HepG2 (cell line): ENCODE measurements at regions not wholly inside any gene's neighbourhood (a gene's known extent, or its start where the extent isn't known, plus 50 kb on each side); places are given as distances from the start of the nearest gene placed in this dataset.

ENCODE experiments used
- FOXC1 ChIP-seq: sonication (generic); formaldehyde crosslinking; IDR thresholded peaks from 2 replicates; pipeline ENCODE4 v1.8.0; 2022; ENCODE audit warnings: mild to moderate bottlenecking, missing genetic modification reagents, borderline replicate concordance
- MBD4 ChIP-seq: IDR thresholded peaks from 2 replicates; pipeline ENCODE4 v1.6.1; 2012; ENCODE audit warnings: low read length, inconsistent platforms, borderline replicate concordance
- MIER2 ChIP-seq: IDR thresholded peaks from 2 replicates; pipeline ENCODE4 v1.6.1; 2016; ENCODE audit warnings: missing biosample characterization, missing genetic modification reagents
- NAIF1 ChIP-seq: sonication (generic); formaldehyde crosslinking; IDR thresholded peaks from 2 replicates; pipeline ENCODE4 v1.5.0; 2020; ENCODE audit warnings: mild to moderate bottlenecking, missing genetic modification reagents, borderline replicate concordance
- NFE2 ChIP-seq: sonication (generic); formaldehyde crosslinking; IDR thresholded peaks from 2 replicates; pipeline ENCODE4 v1.4.0; 2020; ENCODE audit warnings: missing genetic modification reagents
- NR2F1 ChIP-seq, 2 experiments: fragments of 450-650 bp in 1 of 2; formaldehyde crosslinking in 1 of 2; IDR thresholded peaks; 2 replicates each; pipeline versions ENCODE4 v1.5.0 to v1.6.1; 2016 to 2020; ENCODE audit warnings: mild to moderate bottlenecking in 1 of 2, missing compliant biosample characterization in 1 of 2, missing genetic modification reagents in 1 of 2, moderate library complexity in 1 of 2
- SIN3B ChIP-seq: fragments of 150-350 bp; IDR thresholded peaks from 2 replicates; pipeline ENCODE4 v1.6.1; 2014; ENCODE audit warnings: low read length
- THAP11 ChIP-seq: IDR thresholded peaks from 2 replicates; pipeline ENCODE4 v1.6.1; 2016; ENCODE audit warnings: missing biosample characterization, missing genetic modification reagents
- ZBTB3 ChIP-seq: sonication (generic); formaldehyde crosslinking; IDR thresholded peaks from 2 replicates; pipeline ENCODE4 v1.4.0; 2020; ENCODE audit warnings: low read depth, mild to moderate bottlenecking, moderate library complexity, missing genetic modification reagents, borderline replicate concordance
- ZNF354B ChIP-seq: sonication (generic); formaldehyde crosslinking; IDR thresholded peaks from 2 replicates; pipeline ENCODE4 v1.8.0; 2022; ENCODE audit warnings: mild to moderate bottlenecking, missing genetic modification reagents
- ZNF567 ChIP-seq: sonication (generic); formaldehyde crosslinking; IDR thresholded peaks from 2 replicates; pipeline ENCODE4 v1.8.1; 2023; ENCODE audit warnings: mild to moderate bottlenecking, missing genetic modification reagents, borderline replicate concordance
- ZNF674 ChIP-seq: sonication (generic); formaldehyde crosslinking; IDR thresholded peaks from 2 replicates; pipeline ENCODE4 v1.5.0; 2020; ENCODE audit warnings: low read depth, mild to moderate bottlenecking, missing genetic modification reagents
- TF ChIP-seq, protein P1 (sequence below), 2 experiments: fragments of 450-650 bp in 1 of 2; sonication (generic) in 1 of 2; formaldehyde crosslinking in 1 of 2; IDR thresholded peaks; 2 replicates each; pipeline versions ENCODE4 v1.6.1 to v1.8.0; 2016 to 2022; ENCODE audit warnings: antibody characterized with exemption in 1 of 2, mild to moderate bottlenecking in 1 of 2, missing genetic modification reagents in 1 of 2
- TF ChIP-seq, protein P2 (sequence below): sonication (generic); formaldehyde crosslinking; IDR thresholded peaks from 2 replicates; pipeline ENCODE4 v1.5.0; 2020; ENCODE audit warnings: missing genetic modification reagents
- TF ChIP-seq, protein P3 (sequence below): sonication (generic); formaldehyde crosslinking; IDR thresholded peaks from 2 replicates; pipeline ENCODE4 v1.5.1; 2020; ENCODE audit warnings: missing genetic modification reagents, mild to moderate bottlenecking, borderline replicate concordance
- TF ChIP-seq, protein P4 (sequence below): IDR thresholded peaks from 2 replicates; pipeline ENCODE4 v1.6.1; 2016; ENCODE audit warnings: missing compliant biosample characterization, missing genetic modification reagents, borderline replicate concordance

DNA sequence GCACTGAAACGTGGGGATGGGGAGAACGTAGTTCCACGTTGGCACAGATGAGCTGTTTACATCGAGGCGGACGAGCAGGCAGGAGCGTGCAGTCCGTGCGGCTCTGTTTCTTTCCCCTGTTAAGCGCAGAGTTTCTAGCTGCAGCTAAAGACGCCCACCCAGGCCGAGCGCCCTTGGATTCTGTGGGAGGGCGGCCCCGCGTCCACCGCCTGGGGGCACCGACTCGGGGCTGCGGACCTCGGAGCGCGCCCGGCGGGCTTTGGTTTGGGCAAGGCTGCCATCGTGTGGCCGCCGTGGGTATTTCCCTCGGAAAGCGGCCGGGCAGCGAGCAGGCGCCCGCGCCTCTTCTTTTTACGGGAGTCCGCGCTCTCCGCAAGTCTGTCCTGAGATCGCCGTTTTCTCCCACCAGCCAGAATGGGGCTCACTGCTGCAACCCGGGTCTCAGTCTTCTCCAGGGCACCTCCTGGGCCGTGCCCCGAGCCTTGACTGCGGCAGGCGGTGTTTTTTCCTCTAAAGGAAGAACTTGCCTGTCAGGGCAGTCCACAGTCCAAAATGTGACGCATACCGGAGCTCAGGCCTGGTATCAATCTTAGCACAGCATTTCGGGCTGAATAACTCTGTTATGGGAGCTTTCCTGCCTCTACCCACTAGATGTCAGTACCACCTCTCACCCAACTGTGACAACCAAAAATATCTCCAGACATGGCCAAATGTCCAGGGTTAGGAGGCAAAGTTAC lies 219.9 kb upstream of the IGF1R start (continued):
- no peak for TF ChIP-seq SIN3B
- TF ChIP-seq, protein P1, sequence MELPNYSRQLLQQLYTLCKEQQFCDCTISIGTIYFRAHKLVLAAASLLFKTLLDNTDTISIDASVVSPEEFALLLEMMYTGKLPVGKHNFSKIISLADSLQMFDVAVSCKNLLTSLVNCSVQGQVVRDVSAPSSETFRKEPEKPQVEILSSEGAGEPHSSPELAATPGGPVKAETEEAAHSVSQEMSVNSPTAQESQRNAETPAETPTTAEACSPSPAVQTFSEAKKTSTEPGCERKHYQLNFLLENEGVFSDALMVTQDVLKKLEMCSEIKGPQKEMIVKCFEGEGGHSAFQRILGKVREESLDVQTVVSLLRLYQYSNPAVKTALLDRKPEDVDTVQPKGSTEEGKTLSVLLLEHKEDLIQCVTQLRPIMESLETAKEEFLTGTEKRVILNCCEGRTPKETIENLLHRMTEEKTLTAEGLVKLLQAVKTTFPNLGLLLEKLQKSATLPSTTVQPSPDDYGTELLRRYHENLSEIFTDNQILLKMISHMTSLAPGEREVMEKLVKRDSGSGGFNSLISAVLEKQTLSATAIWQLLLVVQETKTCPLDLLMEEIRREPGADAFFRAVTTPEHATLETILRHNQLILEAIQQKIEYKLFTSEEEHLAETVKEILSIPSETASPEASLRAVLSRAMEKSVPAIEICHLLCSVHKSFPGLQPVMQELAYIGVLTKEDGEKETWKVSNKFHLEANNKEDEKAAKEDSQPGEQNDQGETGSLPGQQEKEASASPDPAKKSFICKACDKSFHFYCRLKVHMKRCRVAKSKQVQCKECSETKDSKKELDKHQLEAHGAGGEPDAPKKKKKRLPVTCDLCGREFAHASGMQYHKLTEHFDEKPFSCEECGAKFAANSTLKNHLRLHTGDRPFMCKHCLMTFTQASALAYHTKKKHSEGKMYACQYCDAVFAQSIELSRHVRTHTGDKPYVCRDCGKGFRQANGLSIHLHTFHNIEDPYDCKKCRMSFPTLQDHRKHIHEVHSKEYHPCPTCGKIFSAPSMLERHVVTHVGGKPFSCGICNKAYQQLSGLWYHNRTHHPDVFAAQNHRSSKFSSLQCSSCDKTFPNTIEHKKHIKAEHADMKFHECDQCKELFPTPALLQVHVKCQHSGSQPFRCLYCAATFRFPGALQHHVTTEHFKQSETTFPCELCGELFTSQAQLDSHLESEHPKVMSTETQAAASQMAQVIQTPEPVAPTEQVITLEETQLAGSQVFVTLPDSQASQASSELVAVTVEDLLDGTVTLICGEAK (IDR thresholded peaks at IDR 0.05): no peak
- TF ChIP-seq, protein P1 (CRISPR knock-in tag; IDR thresholded peaks at IDR 0.05): no peak
- TF ChIP-seq ZNF567 (CRISPR knock-in tag): no peak
- no peak for TF ChIP-seq ZNF674 (CRISPR knock-in tag)
- TF ChIP-seq, protein P2, sequence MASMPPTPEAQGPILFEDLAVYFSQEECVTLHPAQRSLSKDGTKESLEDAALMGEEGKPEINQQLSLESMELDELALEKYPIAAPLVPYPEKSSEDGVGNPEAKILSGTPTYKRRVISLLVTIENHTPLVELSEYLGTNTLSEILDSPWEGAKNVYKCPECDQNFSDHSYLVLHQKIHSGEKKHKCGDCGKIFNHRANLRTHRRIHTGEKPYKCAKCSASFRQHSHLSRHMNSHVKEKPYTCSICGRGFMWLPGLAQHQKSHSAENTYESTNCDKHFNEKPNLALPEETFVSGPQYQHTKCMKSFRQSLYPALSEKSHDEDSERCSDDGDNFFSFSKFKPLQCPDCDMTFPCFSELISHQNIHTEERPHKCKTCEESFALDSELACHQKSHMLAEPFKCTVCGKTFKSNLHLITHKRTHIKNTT (CRISPR knock-in tag): no peak
- 0 out of 2 replicates have a peak, but pooled peaks have one; percentile 39 for TF ChIP-seq MIER2 (CRISPR knock-in tag)
- TF ChIP-seq MBD4: no peak
- TF ChIP-seq FOXC1: no peak
- TF ChIP-seq, protein P3, sequence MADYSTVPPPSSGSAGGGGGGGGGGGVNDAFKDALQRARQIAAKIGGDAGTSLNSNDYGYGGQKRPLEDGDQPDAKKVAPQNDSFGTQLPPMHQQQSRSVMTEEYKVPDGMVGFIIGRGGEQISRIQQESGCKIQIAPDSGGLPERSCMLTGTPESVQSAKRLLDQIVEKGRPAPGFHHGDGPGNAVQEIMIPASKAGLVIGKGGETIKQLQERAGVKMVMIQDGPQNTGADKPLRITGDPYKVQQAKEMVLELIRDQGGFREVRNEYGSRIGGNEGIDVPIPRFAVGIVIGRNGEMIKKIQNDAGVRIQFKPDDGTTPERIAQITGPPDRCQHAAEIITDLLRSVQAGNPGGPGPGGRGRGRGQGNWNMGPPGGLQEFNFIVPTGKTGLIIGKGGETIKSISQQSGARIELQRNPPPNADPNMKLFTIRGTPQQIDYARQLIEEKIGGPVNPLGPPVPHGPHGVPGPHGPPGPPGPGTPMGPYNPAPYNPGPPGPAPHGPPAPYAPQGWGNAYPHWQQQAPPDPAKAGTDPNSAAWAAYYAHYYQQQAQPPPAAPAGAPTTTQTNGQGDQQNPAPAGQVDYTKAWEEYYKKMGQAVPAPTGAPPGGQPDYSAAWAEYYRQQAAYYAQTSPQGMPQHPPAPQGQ (CRISPR knock-in tag): no peak
- no peak for TF ChIP-seq THAP11 (CRISPR knock-in tag)
- TF ChIP-seq NR2F1 (CRISPR knock-in tag; IDR thresholded peaks at IDR 0.05): no peak
- no peak for TF ChIP-seq ZNF354B
- no peak for TF ChIP-seq NAIF1 (CRISPR knock-in tag)
- no peak for TF ChIP-seq NFE2 (CRISPR knock-in tag)
- TF ChIP-seq ZBTB3 (CRISPR knock-in tag): no peak
- TF ChIP-seq, protein P4, sequence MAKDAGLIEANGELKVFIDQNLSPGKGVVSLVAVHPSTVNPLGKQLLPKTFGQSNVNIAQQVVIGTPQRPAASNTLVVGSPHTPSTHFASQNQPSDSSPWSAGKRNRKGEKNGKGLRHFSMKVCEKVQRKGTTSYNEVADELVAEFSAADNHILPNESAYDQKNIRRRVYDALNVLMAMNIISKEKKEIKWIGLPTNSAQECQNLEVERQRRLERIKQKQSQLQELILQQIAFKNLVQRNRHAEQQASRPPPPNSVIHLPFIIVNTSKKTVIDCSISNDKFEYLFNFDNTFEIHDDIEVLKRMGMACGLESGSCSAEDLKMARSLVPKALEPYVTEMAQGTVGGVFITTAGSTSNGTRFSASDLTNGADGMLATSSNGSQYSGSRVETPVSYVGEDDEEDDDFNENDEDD (CRISPR knock-in tag): no peak
